Natural killer cell treated with Interleukin-12 subunit alpha and Interleukin-12 subunit beta and Interleukin-15 and Interleukin-18, amount 100 ng/mL, for 72 hours (primary cell): ENCODE measurements at regions not wholly inside any gene's neighbourhood (a gene's known extent, or its start where the extent isn't known, plus 50 kb on each side); places are given as distances from the start of the nearest gene placed in this dataset.

ENCODE experiments used
- ATAC-seq, 2 donors: fragments of 150-1000 bp; cut with Tn5 transposase in 1 of 2; sonication (Bioruptor Pico), chemical (Tn5 transposase) in 1 of 2; 2 replicates each; pipeline ENCODE4 v1.10.0; 2021
- DNase-seq: peaks from one replicate; pipeline ENCODE4 v3.0.0; 2022; ENCODE audit warnings: low spot score
- H3K27ac Mint-ChIP-seq, 2 donors: 1 replicate in 1 of 2; 2 replicates in 1 of 2; pipeline ENCODE4 v1.8.0; 2022; ENCODE audit warnings: mixed read lengths in 2 of 2, mild to moderate bottlenecking in 1 of 2, moderate library complexity in 1 of 2
- H3K27me3 Mint-ChIP-seq, 2 donors: 1 replicate in 1 of 2; 2 replicates in 1 of 2; pipeline ENCODE4 v1.8.0; 2022; ENCODE audit warnings: mixed read lengths in 2 of 2
- H3K36me3 Mint-ChIP-seq: one replicate; pipeline ENCODE4 v1.8.0; 2022; ENCODE audit warnings: mixed read lengths
- H3K4me1 Mint-ChIP-seq, 2 donors: 1 replicate in 1 of 2; 2 replicates in 1 of 2; pipeline ENCODE4 v1.8.0; 2022; ENCODE audit warnings: low read depth in 2 of 2, mixed read lengths in 2 of 2, mild to moderate bottlenecking in 1 of 2
- H3K4me3 Mint-ChIP-seq: one replicate; pipeline ENCODE4 v1.8.0; 2022; ENCODE audit warnings: mixed read lengths
- H3K9me3 Mint-ChIP-seq: 2 replicates; pipeline ENCODE4 v1.8.0; 2022; ENCODE audit warnings: mixed read lengths

DNA sequence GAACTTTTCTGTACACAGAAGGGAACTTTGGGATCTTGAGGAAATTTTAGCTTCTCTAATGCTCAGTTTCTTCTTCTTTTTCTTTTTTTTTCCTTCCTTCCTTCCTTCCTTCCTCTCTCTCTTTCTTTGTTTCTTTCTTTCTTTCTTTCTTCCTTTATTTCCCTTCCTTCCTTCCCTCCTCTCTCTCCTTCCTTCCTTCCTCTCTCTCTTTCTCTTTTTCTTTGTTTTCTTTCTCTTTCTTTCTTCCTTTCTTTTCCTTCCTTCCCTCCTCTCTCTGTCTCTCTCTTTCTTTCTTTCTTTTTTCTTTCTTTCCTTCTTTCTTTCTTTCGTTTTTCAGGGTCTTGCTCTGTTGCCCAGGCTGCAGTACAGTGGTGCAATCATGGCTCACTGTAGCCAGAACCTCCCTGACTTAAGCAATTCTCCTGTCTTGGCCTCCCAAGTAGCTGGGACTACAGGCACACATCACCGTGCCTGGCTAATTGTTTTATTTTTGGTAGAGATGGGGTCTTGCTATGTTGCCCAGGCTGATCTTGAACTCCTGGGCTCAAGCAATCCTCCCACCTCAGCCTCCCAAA lies 58.6 kb upstream of the SDK1 start:
- H3K4me3 Mint-ChIP-seq: no peak overlapping the region
- no peaks in the 10 kb centered on the region for H3K36me3 Mint-ChIP-seq
- DNase-seq (no peak), ATAC-seq (no peak)
- H3K27ac Mint-ChIP-seq: no peak overlapping the region
- H3K27me3 Mint-ChIP-seq: peaks cover 14 to 32% of the 10 kb centered on the region in 2 donors
- no peaks in the 10 kb centered on the region for H3K4me1 Mint-ChIP-seq
- no peaks in the 10 kb centered on the region for H3K9me3 Mint-ChIP-seq

DNA sequence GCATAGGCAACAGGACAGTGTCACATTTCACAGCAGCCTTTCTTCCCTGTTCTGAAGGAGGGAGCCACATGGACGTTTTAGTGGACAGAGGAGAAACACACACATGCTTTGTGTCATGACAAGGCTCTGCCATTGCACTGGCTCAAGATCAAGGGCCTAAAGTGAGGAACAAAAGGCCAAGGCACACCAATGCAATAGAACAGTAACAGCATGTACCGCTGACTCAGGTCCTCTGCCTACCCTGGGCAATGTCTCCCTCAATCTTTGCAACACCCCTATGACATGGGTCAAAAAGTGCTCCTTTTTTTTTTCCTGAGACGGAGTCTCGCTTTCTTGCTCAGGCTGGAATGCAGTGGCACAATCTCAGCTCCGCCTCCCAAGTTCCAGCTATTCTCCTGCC lies 57.8 kb upstream of the SDK1 start:
- DNase-seq (no peak), ATAC-seq (no peak)
- H3K27me3 Mint-ChIP-seq: peaks cover 10 to 26% of the 10 kb centered on the region in 2 donors
- H3K9me3 Mint-ChIP-seq: no peaks in the 10 kb centered on the region
- no peaks in the 10 kb centered on the region for H3K36me3 Mint-ChIP-seq
- no peak overlapping the region for H3K27ac Mint-ChIP-seq
- no peak overlapping the region for H3K4me3 Mint-ChIP-seq
- H3K4me1 Mint-ChIP-seq: no peaks in the 10 kb centered on the region

DNA sequence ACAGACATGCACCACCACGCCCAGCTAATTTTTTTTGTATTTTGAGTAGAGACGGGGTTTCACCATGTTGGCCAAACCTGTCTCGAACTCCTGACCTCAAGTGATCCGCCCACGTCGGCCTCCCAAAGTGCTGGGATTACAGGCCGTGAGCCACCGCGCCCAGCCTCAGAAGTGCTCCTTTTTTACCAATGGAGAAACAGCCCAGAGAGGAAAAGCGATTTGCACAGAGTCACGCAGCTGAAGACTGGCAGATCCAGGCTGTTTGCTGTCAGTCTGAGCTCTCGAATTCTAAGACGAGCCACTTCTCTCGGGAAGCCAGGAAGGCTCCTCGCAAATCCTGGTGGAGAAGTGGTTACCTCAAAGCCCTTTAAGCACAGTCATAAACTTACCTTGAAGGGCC lies 57.4 kb upstream of the SDK1 start:
- no peak for ATAC-seq
- Mint-ChIP-seq H3K27me3 (peaks cover 10 to 24% of the 10 kb centered on the region in 2 donors), H3K4me3 (no peak overlapping the region), H3K9me3 (no peaks in the 10 kb centered on the region), H3K36me3 (no peaks in the 10 kb centered on the region), H3K4me1 (no peaks in the 10 kb centered on the region), H3K27ac (no peak overlapping the region)
- DNase-seq: no peak

DNA sequence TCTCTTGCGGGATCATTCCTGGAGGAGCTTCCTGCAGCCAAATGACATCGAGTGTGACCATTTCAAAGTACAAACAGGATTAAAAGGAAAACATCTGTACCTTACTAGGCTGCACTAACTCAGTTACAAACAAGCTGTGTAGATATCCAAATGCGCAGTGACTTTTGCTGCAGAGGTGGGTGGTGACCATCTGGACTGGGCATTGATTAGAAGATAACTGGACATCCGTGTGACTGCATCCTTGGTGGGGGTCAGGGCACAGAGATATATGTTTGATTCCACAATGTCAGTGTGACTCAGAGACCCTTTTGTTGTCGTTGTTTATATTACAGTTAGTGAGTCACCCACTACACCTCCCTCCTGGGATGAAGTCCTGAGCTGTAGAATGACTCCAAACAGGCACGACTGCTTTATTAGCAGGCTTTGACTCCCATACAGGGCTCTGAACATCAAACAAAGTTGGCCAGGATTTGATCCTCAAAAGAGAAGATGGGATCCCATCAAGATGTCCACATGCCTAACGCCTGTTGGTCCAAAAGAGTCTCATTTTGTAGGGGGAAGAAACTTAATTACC lies 56.7 kb upstream of the SDK1 start:
- DNase-seq (no peak), ATAC-seq (no peak)
- H3K36me3 Mint-ChIP-seq: no peaks in the 10 kb centered on the region
- no peaks in the 10 kb centered on the region for H3K9me3 Mint-ChIP-seq
- H3K27me3 Mint-ChIP-seq: peaks cover 10 to 24% of the 10 kb centered on the region in 2 donors
- no peak overlapping the region for H3K27ac Mint-ChIP-seq
- no peak overlapping the region for H3K4me3 Mint-ChIP-seq
- H3K4me1 Mint-ChIP-seq: no peaks in the 10 kb centered on the region

DNA sequence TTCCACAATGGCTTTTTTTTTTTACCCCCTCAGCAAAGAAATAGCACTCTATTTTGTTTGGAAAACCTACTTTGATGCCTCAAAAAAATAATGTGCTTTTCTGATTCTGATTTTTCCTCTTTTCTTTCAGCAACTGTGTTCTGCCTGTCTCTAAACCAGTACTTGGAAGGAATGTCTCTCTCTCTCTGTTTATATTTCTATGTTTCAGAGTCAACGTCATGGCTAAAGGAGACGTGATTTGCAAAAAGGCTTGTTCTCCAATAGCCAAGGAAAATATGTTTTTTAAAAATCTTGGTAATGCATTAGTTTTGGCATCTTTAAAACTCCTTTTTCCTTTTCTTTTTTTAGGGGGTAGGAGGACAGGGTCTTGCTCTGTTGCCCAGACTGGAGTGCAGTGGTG lies 56.0 kb upstream of the SDK1 start:
- Mint-ChIP-seq H3K27ac (no peak overlapping the region), H3K4me3 (no peak overlapping the region), H3K4me1 (no peaks in the 10 kb centered on the region), H3K27me3 (peaks cover 10 to 24% of the 10 kb centered on the region in 2 donors), H3K36me3 (no peaks in the 10 kb centered on the region), H3K9me3 (no peaks in the 10 kb centered on the region)
- DNase-seq (no peak), ATAC-seq (no peak)

DNA sequence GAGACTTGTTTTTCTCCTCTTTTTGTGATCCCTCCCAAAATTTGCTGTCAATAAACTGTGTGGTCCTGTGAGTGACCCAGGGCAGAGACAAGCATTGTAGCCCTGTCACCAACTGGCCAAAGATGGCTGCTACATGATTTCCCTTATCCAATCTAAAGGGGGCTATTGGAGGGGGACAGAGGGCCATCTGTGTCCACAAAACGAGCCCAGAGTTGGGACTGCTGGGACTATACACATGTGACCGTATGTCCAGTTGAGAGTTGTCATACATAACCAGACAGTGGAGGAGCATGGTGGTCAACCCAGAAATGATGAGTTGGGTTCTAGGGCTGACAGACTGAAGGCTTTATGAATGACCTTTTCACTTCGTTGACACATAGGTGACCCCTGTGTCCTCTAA lies 55.3 kb upstream of the SDK1 start:
- no peaks in the 10 kb centered on the region for H3K4me1 Mint-ChIP-seq
- ATAC-seq: no peak
- no peak overlapping the region for H3K27ac Mint-ChIP-seq
- DNase-seq: no peak
- H3K9me3 Mint-ChIP-seq: no peaks in the 10 kb centered on the region
- no peaks in the 10 kb centered on the region for H3K36me3 Mint-ChIP-seq
- no peak overlapping the region for H3K4me3 Mint-ChIP-seq
- peaks cover 6 to 22% of the 10 kb centered on the region in 2 donors for H3K27me3 Mint-ChIP-seq

DNA sequence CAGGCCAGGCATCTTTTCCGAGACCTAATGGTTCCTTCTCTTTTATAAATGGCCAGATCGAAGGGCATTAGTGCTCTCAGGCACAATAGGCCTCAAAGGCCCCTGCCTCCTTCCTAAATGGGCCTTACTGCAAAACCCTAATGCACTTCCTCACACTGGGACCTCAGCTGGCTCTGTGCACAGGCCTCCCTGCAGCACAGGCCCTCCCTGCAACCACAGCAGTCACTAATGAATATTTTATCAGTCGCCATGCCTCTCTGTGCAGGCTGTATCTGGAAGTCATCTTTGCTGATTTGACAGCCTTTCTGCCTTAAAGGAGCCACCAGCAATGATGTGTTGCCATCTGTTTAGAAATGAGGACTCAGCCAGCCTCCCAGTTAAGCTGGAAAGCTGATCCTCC lies 54.9 kb upstream of the SDK1 start:
- Mint-ChIP-seq H3K9me3 (no peaks in the 10 kb centered on the region), H3K27ac (no peak overlapping the region), H3K27me3 (peaks cover 8 to 22% of the 10 kb centered on the region in 2 donors), H3K36me3 (no peaks in the 10 kb centered on the region), H3K4me1 (no peaks in the 10 kb centered on the region), H3K4me3 (no peak overlapping the region)
- DNase-seq: no peak
- ATAC-seq: no peak

DNA sequence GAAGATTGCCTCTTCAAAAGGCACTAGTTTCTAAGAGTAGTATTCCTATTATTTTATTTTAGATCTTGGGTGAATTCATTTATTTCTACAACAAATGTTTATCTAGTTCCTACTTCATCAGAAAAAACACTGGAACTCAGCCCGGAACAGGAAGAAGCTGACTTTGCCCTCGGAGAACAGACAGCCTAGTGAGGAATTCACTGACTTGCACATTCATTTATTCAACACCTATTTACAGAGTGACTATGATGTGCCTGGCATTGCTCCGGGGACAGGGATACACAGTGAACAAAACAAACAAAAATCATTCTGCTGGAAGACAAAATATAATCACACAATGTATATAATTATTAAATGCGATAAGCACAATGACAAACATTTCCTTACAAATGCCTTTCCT lies 54.4 kb upstream of the SDK1 start:
- DNase-seq (no peak), ATAC-seq (no peak)
- H3K27me3 Mint-ChIP-seq: peaks cover 9 to 22% of the 10 kb centered on the region in 2 donors
- H3K9me3 Mint-ChIP-seq: no peaks in the 10 kb centered on the region
- no peak overlapping the region for H3K4me3 Mint-ChIP-seq
- H3K36me3 Mint-ChIP-seq: no peaks in the 10 kb centered on the region
- H3K4me1 Mint-ChIP-seq: no peaks in the 10 kb centered on the region
- H3K27ac Mint-ChIP-seq: no peak overlapping the region

DNA sequence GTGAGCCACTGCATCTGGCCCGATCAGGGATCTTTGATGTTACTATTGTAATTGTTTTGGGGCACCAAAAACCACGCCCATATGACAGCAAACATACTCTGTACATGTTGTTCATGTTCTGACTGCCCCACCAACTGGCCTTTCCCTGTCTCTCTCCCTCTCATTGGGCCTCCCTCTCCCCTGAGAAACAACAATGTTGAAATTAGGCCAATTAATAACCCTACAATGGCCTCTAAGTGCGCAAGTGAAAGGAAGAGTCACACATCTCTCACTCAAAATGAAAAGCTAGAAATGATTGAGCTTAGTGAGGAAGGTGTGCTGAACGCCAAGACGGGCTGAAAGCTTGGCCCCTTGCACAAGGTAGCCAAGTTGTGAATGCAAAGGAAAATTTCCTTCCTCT lies 50.3 kb upstream of the SDK1 start:
- H3K36me3 Mint-ChIP-seq: no peaks in the 10 kb centered on the region
- DNase-seq (no peak), ATAC-seq (no peak)
- no peak overlapping the region for H3K4me3 Mint-ChIP-seq
- peaks cover 14 to 15% of the 10 kb centered on the region in 2 donors for H3K27me3 Mint-ChIP-seq
- H3K4me1 Mint-ChIP-seq: no peaks in the 10 kb centered on the region
- H3K9me3 Mint-ChIP-seq: no peaks in the 10 kb centered on the region
- H3K27ac Mint-ChIP-seq: no peak overlapping the region
